Panc1 (cell line): ENCODE measurements at regions not wholly inside any gene's neighbourhood (a gene's known extent, or its start where the extent isn't known, plus 50 kb on each side); places are given as distances from the start of the nearest gene placed in this dataset.

Experiments
- POLR2AphosphoS5 ChIP-seq: IDR thresholded peaks from 2 replicates; pipeline ENCODE4 v1.6.1; 2012; ENCODE audit warnings: mild to moderate bottlenecking, low read depth, low read length, moderate library complexity
- REST ChIP-seq, 2 experiments: IDR thresholded peaks; 2 replicates each; pipeline ENCODE4 v1.6.1; 2011 to 2012; ENCODE audit warnings: low read depth in 2 of 2, control low read depth in 1 of 2, low read length in 1 of 2, mild to moderate bottlenecking in 1 of 2, moderate library complexity in 1 of 2; ENCODE audit not compliant: insufficient read depth in 1 of 2
- TF ChIP-seq, protein P1 (sequence below): fragments of 450-650 bp; IDR thresholded peaks from 2 replicates; pipeline ENCODE4 v1.5.1; 2017; ENCODE audit warnings: mild to moderate bottlenecking

DNA sequence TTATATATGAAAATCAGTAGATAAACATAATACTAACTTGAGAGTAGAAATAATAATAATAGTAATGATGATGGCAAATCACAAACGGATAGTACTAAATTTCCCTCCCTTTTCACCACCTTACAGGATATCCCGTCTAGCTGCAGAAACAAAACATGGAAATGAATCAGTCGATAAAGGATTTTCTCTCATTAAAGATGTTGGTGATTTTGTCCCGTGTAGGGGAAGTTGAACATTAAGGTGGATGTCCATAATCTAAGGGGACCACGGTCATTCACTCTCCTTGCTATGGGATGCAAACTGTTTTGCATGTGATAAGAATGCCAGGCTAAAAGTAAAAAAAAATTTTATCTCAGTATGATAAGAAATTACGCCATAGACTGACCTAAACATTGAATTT lies 1027.7 kb upstream of the NR2F2 start:
- TF ChIP-seq POLR2AphosphoS5: no peak
- TF ChIP-seq, protein P1, sequence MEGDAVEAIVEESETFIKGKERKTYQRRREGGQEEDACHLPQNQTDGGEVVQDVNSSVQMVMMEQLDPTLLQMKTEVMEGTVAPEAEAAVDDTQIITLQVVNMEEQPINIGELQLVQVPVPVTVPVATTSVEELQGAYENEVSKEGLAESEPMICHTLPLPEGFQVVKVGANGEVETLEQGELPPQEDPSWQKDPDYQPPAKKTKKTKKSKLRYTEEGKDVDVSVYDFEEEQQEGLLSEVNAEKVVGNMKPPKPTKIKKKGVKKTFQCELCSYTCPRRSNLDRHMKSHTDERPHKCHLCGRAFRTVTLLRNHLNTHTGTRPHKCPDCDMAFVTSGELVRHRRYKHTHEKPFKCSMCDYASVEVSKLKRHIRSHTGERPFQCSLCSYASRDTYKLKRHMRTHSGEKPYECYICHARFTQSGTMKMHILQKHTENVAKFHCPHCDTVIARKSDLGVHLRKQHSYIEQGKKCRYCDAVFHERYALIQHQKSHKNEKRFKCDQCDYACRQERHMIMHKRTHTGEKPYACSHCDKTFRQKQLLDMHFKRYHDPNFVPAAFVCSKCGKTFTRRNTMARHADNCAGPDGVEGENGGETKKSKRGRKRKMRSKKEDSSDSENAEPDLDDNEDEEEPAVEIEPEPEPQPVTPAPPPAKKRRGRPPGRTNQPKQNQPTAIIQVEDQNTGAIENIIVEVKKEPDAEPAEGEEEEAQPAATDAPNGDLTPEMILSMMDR: no peak
- no peak for TF ChIP-seq REST (IDR thresholded peaks at IDR 0.05; ENCODE audit: insufficient read depth in 1 of 2, low read depth in 2 of 2, low read length in 1 of 2)
